Kidney epithelial cell (primary cell): ENCODE measurements at regions not wholly inside any gene's neighbourhood (a gene's known extent, or its start where the extent isn't known, plus 50 kb on each side); places are given as distances from the start of the nearest gene placed in this dataset.

Source experiments
- DNase-seq: peaks from one replicate; pipeline ENCODE4 v3.0.0-alpha.2; 2010; ENCODE audit warnings: low read depth
- H3K27me3 ChIP-seq: 2 replicates; pipeline ENCODE4 v1.6.0; 2011; ENCODE audit warnings: low read length; ENCODE audit not compliant: control insufficient read depth, insufficient read depth
- H3K36me3 ChIP-seq: 2 replicates; pipeline ENCODE4 v1.5.1; 2011; ENCODE audit warnings: low read length; ENCODE audit not compliant: control insufficient read depth, insufficient read depth
- H3K4me3 ChIP-seq: 2 replicates; pipeline ENCODE4 v1.5.1; 2011; ENCODE audit warnings: low read depth, mild to moderate bottlenecking, control low read depth, low read length
- CTCF ChIP-seq: IDR thresholded peaks from 2 replicates; pipeline ENCODE4 v1.5.1; 2011; ENCODE audit warnings: mild to moderate bottlenecking, moderate library complexity, low read length, control low read depth, inconsistent platforms; ENCODE audit not compliant: insufficient read depth, poor library complexity, severe bottlenecking

GRCh38 chr12:93956551-93956950 lies 191.8 kb upstream of the PLXNC1 start:
- no peak for TF ChIP-seq CTCF
- no peak overlapping the region for H3K4me3 ChIP-seq
- no peak for DNase-seq
- H3K27me3 ChIP-seq, result no peaks in the 10 kb centered on the region
- H3K36me3 ChIP-seq, result no peaks in the 10 kb centered on the region

GRCh38 chr12:93957168-93957567 lies 191.2 kb upstream of the PLXNC1 start:
- H3K4me3 ChIP-seq, result no peak overlapping the region
- no peaks in the 10 kb centered on the region for H3K36me3 ChIP-seq
- TF ChIP-seq CTCF, result no peak
- no peaks in the 10 kb centered on the region for H3K27me3 ChIP-seq
- no peak for DNase-seq

GRCh38 chr12:93957870-93958269 lies 190.5 kb upstream of the PLXNC1 start:
- no peak for DNase-seq

GRCh38 chr12:93959657-93960056 lies 188.7 kb upstream of the PLXNC1 start:
- no peaks in the 10 kb centered on the region for H3K36me3 ChIP-seq
- no peak for DNase-seq
- TF ChIP-seq CTCF, result no peak
- no peaks in the 10 kb centered on the region for H3K27me3 ChIP-seq
- H3K4me3 ChIP-seq, result no peak overlapping the region

More at GRCh38 chr12:93957870-93958269, 190.5 kb upstream of the PLXNC1 start:
- TF ChIP-seq CTCF, result no peak
- Histone ChIP-seq H3K27me3 (no peaks in the 10 kb centered on the region), H3K36me3 (no peaks in the 10 kb centered on the region), H3K4me3 (no peak overlapping the region)

GRCh38 chr12:93960521-93960920 lies 187.9 kb upstream of the PLXNC1 start:
- DNase-seq, result no peak
- no peaks in the 10 kb centered on the region for H3K27me3 ChIP-seq
- no peaks in the 10 kb centered on the region for H3K36me3 ChIP-seq
- H3K4me3 ChIP-seq, result no peak overlapping the region
- no peak for TF ChIP-seq CTCF

GRCh38 chr12:93962336-93962735 lies 186.0 kb upstream of the PLXNC1 start:
- DNase-seq, result no peak
- no peaks in the 10 kb centered on the region for H3K27me3 ChIP-seq
- no peaks in the 10 kb centered on the region for H3K36me3 ChIP-seq
- no peak overlapping the region for H3K4me3 ChIP-seq
- TF ChIP-seq CTCF, result no peak
